RKO (cell line): ENCODE measurements at regions not wholly inside any gene's neighbourhood (a gene's known extent, or its start where the extent isn't known, plus 50 kb on each side); places are given as distances from the start of the nearest gene placed in this dataset.

Experiments used
- DNase-seq: peaks from one replicate; pipeline ENCODE4 v3.0.0-alpha.2; 2016; ENCODE audit warnings: low spot score

GRCh38 chr12:17540921-17541320 lies 549.1 kb downstream of the RERGL start:
- DNase-seq = no peak

DNA sequence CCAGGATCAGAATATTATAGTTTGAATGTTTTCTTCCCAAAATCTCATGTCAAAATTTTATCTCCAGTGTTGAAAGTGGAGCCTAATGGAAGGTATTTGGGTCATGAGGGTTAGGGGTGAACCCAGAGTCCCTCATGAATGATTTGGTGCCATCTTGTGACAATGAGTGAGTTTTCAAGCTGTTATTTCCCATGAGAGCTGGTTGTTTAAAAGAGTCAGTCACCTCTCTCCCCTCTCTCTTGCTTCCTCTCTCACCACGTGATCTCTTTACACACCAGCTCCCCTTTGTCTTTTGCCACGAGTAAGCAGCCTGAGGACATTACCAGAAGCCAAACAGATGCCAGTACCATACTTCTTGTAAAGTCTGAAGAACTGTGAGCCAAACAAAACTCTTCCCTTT lies 561.6 kb downstream of the RERGL start:
- DNase-seq = no peak

GRCh38 chr12:17527021-17527420 lies 563.0 kb downstream of the RERGL start:
- no peak for DNase-seq

GRCh38 chr12:17511369-17511768 lies 578.6 kb downstream of the RERGL start:
- peak; percentile 34 for DNase-seq

DNA sequence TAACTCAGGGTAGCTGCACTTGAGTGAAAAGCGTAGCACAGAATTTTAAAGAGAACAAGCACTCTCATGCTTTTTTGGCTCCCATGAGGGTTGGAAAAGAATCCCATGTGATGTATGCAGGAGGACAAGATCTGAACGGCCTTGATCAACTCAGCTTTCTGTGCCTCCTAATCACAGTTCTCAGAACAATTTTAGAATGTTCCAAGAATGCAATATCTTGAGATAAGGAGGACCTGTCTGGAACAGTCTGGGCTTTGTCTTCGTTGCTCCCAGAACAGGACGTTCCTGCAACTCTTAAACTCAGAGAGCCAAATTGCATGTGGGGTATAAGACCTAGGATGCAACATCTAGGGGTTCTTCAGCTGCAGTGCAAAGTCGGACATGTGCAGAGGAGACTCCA lies 582.7 kb downstream of the RERGL start:
- DNase-seq = no peak

- DNase-seq = no peak
These were observed 586.3 kb downstream of the RERGL start for GRCh38 chr12:17503742-17504141.

- DNase-seq = no peak
These were observed 600.5 kb downstream of the RERGL start for GRCh38 chr12:17489452-17489851.

DNA sequence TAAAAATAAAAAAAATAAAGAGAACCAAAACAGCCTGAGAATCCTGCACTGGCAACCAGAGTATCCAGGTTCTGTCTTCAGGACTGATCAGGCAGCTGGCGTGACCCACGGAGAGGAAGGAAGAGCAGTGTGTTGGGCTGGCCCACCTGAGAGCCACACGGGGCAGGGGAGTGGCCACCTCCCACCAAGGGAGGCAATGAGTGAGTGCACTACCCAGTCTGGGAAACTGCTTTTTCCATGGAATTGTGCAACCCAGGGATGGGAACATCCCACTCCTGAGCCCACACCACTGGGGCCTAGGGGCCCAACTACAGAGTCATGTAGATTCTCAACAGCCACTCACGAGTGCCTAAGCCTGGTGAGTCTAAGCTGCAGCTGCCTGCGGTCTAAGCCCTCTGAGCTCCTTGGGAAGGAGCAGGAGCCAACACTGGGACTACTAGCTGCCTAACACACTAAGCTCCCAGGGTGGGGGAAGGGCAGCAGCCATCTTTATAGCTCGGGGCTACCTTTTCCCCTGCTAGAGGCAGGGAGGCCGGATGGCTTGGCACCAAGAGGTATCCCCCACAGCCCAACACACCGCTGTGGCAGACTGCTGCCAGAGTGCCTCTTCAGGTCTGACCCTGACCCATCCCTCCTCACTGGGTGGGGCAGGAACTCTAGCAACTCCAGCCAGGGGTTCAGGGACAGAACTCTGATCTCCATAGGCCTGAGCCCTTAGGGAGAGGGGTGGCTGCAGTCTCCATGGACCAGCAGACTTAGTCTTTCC lies 610.9 kb downstream of the RERGL start:
- DNase-seq = no peak

- DNase-seq = no peak
These were observed 619.5 kb downstream of the RERGL start for GRCh38 chr12:17470460-17470859.

GRCh38 chr12:17459214-17459613 lies 630.8 kb downstream of the RERGL start:
- no peak for DNase-seq

- DNase-seq = no peak
These were observed 633.5 kb downstream of the RERGL start for GRCh38 chr12:17456486-17456885.

- DNase-seq = no peak
These were observed 651.9 kb downstream of the RERGL start for GRCh38 chr12:17438141-17438540.

GRCh38 chr12:17416748-17417147 lies 673.2 kb downstream of the RERGL start:
- DNase-seq = no peak

DNA sequence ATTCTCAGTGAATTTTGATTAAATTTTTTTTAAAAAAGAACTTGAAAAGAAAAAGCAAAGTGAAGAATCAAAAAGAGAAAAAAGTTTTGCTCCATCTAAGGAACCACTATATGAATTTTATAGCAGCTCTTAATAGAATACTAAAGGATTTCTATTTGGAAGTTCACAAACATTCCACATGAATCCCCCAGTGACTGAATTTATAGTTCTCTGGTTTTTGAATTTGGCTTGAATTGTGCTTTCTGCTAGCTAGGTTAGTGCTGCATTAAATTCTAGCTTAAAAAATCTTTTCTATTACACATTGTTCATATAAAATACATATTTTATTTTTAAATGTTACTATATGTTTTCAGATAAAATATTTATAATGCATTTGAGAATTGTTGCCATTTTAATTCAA lies 675.4 kb downstream of the RERGL start:
- no peak for DNase-seq

GRCh38 chr12:17411662-17412061 lies 678.3 kb downstream of the RERGL start:
- DNase-seq = no peak

GRCh38 chr12:17388679-17389078 lies 701.3 kb downstream of the RERGL start:
- no peak for DNase-seq

- no peak for DNase-seq
These were observed 706.7 kb downstream of the RERGL start for GRCh38 chr12:17383321-17383720.

GRCh38 chr12:17381211-17381610 lies 708.8 kb downstream of the RERGL start:
- DNase-seq = no peak

DNA sequence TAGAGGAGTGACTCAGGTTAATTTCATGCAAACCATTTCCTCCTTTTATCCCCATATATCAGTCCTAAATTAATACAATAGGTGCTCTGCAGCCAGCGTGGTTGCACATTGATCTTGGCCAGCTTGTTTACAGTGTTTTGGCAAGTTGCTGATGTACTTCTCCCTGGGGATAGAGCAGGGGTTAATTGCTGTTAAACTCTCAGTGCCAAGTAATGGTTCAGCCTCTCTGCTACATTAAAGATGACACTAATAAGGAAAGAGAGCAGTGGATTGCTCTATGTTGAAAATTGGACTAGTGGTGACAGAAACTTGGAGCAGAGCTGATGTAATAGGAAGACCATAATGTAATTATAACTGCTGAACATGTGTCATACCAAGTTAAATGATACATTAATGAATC lies 717.5 kb downstream of the RERGL start:
- DNase-seq = no peak

DNA sequence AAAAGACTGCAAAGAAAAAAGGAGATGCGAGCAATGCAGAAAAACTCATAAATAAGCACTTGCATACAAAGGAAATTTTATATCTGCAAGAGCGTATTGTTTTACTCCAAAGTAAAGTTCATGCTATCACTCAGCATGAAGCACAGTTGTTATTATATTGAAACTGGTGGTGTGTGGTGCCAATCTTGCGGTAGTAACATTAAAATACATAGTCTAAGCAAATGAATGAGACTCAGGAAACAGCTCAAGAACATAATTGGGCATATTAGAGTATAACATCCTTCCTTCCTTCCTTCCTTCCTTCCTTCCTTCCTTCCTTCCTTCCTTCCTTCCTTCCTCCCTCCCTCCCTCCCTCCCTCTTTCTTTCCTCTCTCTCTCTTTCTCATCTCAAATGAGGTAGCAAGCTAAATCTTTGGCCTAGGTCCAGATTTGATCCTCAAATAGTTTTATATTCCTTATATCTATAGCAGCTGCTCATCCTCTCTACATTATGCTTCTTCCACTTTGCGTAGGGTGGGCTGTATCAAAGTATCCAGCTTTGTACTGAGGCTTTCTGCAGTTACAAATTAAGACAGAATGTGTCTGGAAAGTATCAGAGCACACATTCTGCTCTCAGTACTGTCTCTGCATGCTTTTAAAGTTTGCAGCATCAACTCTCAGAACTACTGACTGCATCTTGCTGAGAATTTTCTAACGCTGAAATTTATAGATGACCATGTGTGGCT lies 718.3 kb downstream of the RERGL start:
- no peak for DNase-seq

GRCh38 chr12:17370621-17371020 lies 719.4 kb downstream of the RERGL start:
- DNase-seq = no peak

- no peak for DNase-seq
These were observed 720.4 kb downstream of the RERGL start for GRCh38 chr12:17369556-17369955.

GRCh38 chr12:17361224-17361623 lies 728.8 kb downstream of the RERGL start:
- DNase-seq = no peak

GRCh38 chr12:17358835-17359234 lies 731.2 kb downstream of the RERGL start:
- no peak for DNase-seq
